Keratinocyte (primary cell): ENCODE measurements at regions not wholly inside any gene's neighbourhood (a gene's known extent, or its start where the extent isn't known, plus 50 kb on each side); places are given as distances from the start of the nearest gene placed in this dataset.

ENCODE experiments used
- DNase-seq: peaks from one replicate; pipeline ENCODE4 v3.0.0-alpha.2; 2011; ENCODE audit warnings: low read depth, missing footprints, low spot score
- FAIRE-seq: peaks from 2 replicates; lab custom pipeline; 2011; peaks lifted over from hg19 to GRCh38; lab: Jason Lieb, UNC
- H2AFZ ChIP-seq: 2 replicates; pipeline ENCODE4 v1.6.0; 2012; ENCODE audit warnings: low read length, control low read depth, inconsistent platforms; ENCODE audit not compliant: control insufficient read depth
- H3K27ac ChIP-seq: 2 replicates; pipeline ENCODE4 v1.5.1; 2011; ENCODE audit warnings: low read length; ENCODE audit not compliant: control insufficient read depth, insufficient read depth
- H3K27me3 ChIP-seq: 3 replicates; pipeline ENCODE4 v1.6.0; 2011; ENCODE audit warnings: low read length; ENCODE audit not compliant: control insufficient read depth, insufficient read depth; ENCODE audit errors: extremely low read depth
- H3K36me3 ChIP-seq, 2 experiments: 2 replicates in 1 of 2; 3 replicates in 1 of 2; pipeline ENCODE4 v1.5.1; 2011; ENCODE audit warnings: low read length in 2 of 2, mild to moderate bottlenecking in 1 of 2; ENCODE audit not compliant: control insufficient read depth in 2 of 2, insufficient read depth in 2 of 2; ENCODE audit errors: extremely low read depth in 1 of 2
- H3K4me1 ChIP-seq: 3 replicates; pipeline ENCODE4 v1.5.1; 2011; ENCODE audit warnings: low read length; ENCODE audit not compliant: control insufficient read depth, insufficient read depth; ENCODE audit errors: extremely low read depth
- H3K4me2 ChIP-seq: 3 replicates; pipeline ENCODE4 v1.6.0; 2011; ENCODE audit warnings: low read depth, low read length; ENCODE audit not compliant: control insufficient read depth, insufficient read depth; ENCODE audit errors: extremely low read depth
- H3K4me3 ChIP-seq, 3 experiments: fragments of 200-600 bp in 1 of 3; sonication (generic) in 1 of 3; 2 replicates in 2 of 3; 3 replicates in 1 of 3; pipeline ENCODE4 v1.5.1; 2011 to 2016; ENCODE audit warnings: low read length in 3 of 3, mild to moderate bottlenecking in 3 of 3, control low read depth in 2 of 3, inconsistent platforms in 1 of 3, low read depth in 1 of 3, mixed read lengths in 1 of 3, mixed run types in 1 of 3, moderate library complexity in 1 of 3; ENCODE audit not compliant: control insufficient read depth in 2 of 3, insufficient read depth in 2 of 3; ENCODE audit errors: extremely low read depth in 1 of 3
- H3K79me2 ChIP-seq: 2 replicates; pipeline ENCODE4 v1.6.0; 2012; ENCODE audit warnings: low read length; ENCODE audit not compliant: control insufficient read depth, insufficient read depth
- H3K9ac ChIP-seq: 3 replicates; pipeline ENCODE4 v1.6.0; 2011; ENCODE audit warnings: low read length; ENCODE audit not compliant: control insufficient read depth, insufficient read depth; ENCODE audit errors: extremely low read depth
- H3K9me1 ChIP-seq: 3 replicates; pipeline ENCODE4 v1.6.0; 2011; ENCODE audit warnings: low read length; ENCODE audit not compliant: control insufficient read depth, insufficient read depth; ENCODE audit errors: extremely low read depth
- H3K9me3 ChIP-seq: 2 replicates; pipeline ENCODE4 v1.5.1; 2012; ENCODE audit warnings: low read depth, low read length; ENCODE audit not compliant: control insufficient read depth
- H4K20me1 ChIP-seq: 3 replicates; pipeline ENCODE4 v1.6.0; 2011; ENCODE audit warnings: low read length; ENCODE audit not compliant: control insufficient read depth, insufficient read depth; ENCODE audit errors: extremely low read depth
- EZH2 ChIP-seq: IDR thresholded peaks from one replicate; pipeline ENCODE4 v1.6.1; 2012; ENCODE audit warnings: inconsistent platforms, mild to moderate bottlenecking, low read length, moderate library complexity
- dilution Hi-C: fragments of 300-500 bp; cut with MboI; formaldehyde crosslinking; loops from one replicate; pipeline ENCODE4 v1.7.0; 2020; ENCODE audit warnings: low sequenced_read_pairs; ENCODE audit not compliant: extremely low pct_ligation_motif_present
- TF ChIP-seq, protein P1 (sequence below), 3 experiments: IDR thresholded peaks in 1 of 3; conservative IDR thresholded peaks in 1 of 3; optimal IDR thresholded peaks in 1 of 3; 2 replicates in 2 of 3; 3 replicates in 1 of 3; pipeline versions ENCODE3 to v1.5.1; 2011; ENCODE audit warnings: low read length in 3 of 3, mild to moderate bottlenecking in 3 of 3, moderate library complexity in 2 of 3, control low read depth in 1 of 3, inconsistent platforms in 1 of 3; ENCODE audit not compliant: insufficient read depth in 2 of 3; ENCODE audit errors: extremely low read depth in 1 of 3

DNA sequence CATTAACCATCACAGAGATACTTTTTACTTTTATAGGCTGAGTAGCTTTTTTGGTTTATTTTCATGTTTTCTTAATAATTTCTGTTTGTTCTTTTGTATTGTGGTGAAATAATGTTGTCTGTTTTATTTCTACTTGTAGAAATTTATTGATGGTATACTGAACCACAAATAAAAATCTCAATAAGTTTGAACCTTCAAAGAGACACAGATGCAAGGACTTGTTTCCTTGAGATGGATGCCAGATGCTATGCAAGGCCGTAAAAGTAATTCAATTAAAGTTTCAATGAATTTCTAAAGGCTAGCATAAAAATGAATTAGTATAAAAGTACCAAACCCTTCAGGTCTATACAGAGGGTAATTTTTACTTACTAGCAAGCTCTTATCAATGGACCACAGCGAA is 873.5 kb downstream of the TTLL7 start:
- no peak overlapping the region for H3K4me2 ChIP-seq
- H2AFZ ChIP-seq, result no peak overlapping the region
- TF ChIP-seq EZH2, result no peak
- TF ChIP-seq, protein P1, sequence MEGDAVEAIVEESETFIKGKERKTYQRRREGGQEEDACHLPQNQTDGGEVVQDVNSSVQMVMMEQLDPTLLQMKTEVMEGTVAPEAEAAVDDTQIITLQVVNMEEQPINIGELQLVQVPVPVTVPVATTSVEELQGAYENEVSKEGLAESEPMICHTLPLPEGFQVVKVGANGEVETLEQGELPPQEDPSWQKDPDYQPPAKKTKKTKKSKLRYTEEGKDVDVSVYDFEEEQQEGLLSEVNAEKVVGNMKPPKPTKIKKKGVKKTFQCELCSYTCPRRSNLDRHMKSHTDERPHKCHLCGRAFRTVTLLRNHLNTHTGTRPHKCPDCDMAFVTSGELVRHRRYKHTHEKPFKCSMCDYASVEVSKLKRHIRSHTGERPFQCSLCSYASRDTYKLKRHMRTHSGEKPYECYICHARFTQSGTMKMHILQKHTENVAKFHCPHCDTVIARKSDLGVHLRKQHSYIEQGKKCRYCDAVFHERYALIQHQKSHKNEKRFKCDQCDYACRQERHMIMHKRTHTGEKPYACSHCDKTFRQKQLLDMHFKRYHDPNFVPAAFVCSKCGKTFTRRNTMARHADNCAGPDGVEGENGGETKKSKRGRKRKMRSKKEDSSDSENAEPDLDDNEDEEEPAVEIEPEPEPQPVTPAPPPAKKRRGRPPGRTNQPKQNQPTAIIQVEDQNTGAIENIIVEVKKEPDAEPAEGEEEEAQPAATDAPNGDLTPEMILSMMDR (optimal IDR thresholded peaks at IDR 0.05 in 1 of 3, IDR thresholded peaks at IDR 0.05 in 1 of 3, conservative IDR thresholded peaks at IDR 0.05 in 1 of 3; ENCODE audit: extremely low read depth in 1 of 3, insufficient read depth in 2 of 3, low read length in 3 of 3), result no peak
- no peak for FAIRE-seq
- no peak overlapping the region for H3K9ac ChIP-seq
- H3K27me3 ChIP-seq, result no peaks in the 10 kb centered on the region
- H3K36me3 ChIP-seq, result no peaks in the 10 kb centered on the region
- no peaks in the 10 kb centered on the region for H3K79me2 ChIP-seq
- H3K9me1 ChIP-seq, result no peaks in the 10 kb centered on the region
- no peak overlapping the region for H3K27ac ChIP-seq
- no peak for DNase-seq
- dilution Hi-C loops, result no loop called here
- no peaks in the 10 kb centered on the region for H3K4me1 ChIP-seq
- no peaks in the 10 kb centered on the region for H4K20me1 ChIP-seq
- no peaks in the 10 kb centered on the region for H3K9me3 ChIP-seq
- H3K4me3 ChIP-seq, result no peak overlapping the region

DNA sequence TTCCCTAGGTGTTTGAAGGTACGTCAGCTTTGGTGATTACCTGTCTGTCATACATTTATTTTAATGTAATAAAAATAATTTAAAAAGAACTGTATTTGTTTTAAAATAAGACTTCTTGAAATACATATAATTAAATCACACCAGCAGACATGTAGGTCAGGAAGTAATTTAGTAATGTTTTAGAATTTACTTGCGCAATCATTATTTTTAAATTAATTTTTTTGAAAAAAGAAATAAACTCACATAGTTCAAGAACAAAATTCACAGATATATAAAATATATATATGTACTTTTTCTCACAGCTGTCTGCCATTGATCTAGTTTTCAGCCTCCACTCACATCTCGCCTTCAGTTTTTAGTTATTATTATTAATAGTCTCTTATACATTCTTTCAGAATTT is 875.9 kb downstream of the TTLL7 start:
- H3K79me2 ChIP-seq, result no peaks in the 10 kb centered on the region
- TF ChIP-seq, protein P1 (optimal IDR thresholded peaks at IDR 0.05 in 1 of 3, IDR thresholded peaks at IDR 0.05 in 1 of 3, conservative IDR thresholded peaks at IDR 0.05 in 1 of 3; ENCODE audit: extremely low read depth in 1 of 3, insufficient read depth in 2 of 3, low read length in 3 of 3), result no peak
- no peak for TF ChIP-seq EZH2
- H4K20me1 ChIP-seq, result no peaks in the 10 kb centered on the region
- H3K4me3 ChIP-seq, result no peak overlapping the region
- H3K4me1 ChIP-seq, result no peaks in the 10 kb centered on the region
- no peaks in the 10 kb centered on the region for H3K9me1 ChIP-seq
- H3K36me3 ChIP-seq, result no peaks in the 10 kb centered on the region
- DNase-seq (no peak), FAIRE-seq (no peak)
- H3K9me3 ChIP-seq, result no peaks in the 10 kb centered on the region
- dilution Hi-C loops, result no loop called here
- H3K27me3 ChIP-seq, result no peaks in the 10 kb centered on the region
- no peak overlapping the region for H3K9ac ChIP-seq
- no peak overlapping the region for H3K4me2 ChIP-seq
- H3K27ac ChIP-seq, result no peak overlapping the region
- no peak overlapping the region for H2AFZ ChIP-seq
